ENCODE measurements at regions not wholly inside any gene's neighbourhood (a gene's known extent, or its start where the extent isn't known, plus 50 kb on each side); places are given as distances from the start of the nearest gene placed in this dataset.
A peak's percentile ranks its signal among the peaks of the same experiment; 100 is the strongest.

- peaks cover under 1 to 5% (median 4%) of the 10 kb centered on the region in 3 donors for H3K27me3 Mint-ChIP-seq (ENCODE audit: low read depth in 3 of 3)
- H3K27ac Mint-ChIP-seq = peak overlapping the region in 1 of 7 donors; percentile 59
- no peak for TF ChIP-seq CTCF (IDR thresholded peaks at IDR 0.05)
Observed at GRCh38 chr10:71902351-71902750, 51.3 kb upstream of the PSAP start.

More at GRCh38 chr10:71902351-71902750, 51.3 kb upstream of the PSAP start:
- Mint-ChIP-seq H3K9me3 (peaks cover 0 to 7% (median 2%) of the 10 kb centered on the region in 7 donors), H3K36me3 (peaks cover 0 to 3% of the 10 kb centered on the region in 2 donors), H3K4me3 (no peak overlapping the region), H3K4me1 (no peaks in the 10 kb centered on the region)
- H3K36me3 ChIP-seq (replicated peaks in 1 of 2; ENCODE audit: control insufficient read depth in 1 of 2, insufficient read depth in 2 of 2, low read length in 2 of 2) = no peaks in the 10 kb centered on the region
- H3K79me2 ChIP-seq (ENCODE audit: insufficient read depth, low read length) = no peaks in the 10 kb centered on the region
- H3K4me1 ChIP-seq (ENCODE audit: control insufficient read depth in 1 of 2, insufficient read depth in 2 of 2, low read length in 2 of 2) = no peaks in the 10 kb centered on the region
- no peaks in the 10 kb centered on the region for H3K9me3 ChIP-seq (replicated peaks in 1 of 2; ENCODE audit: control insufficient read depth in 1 of 2, insufficient read depth in 1 of 2, low read length in 2 of 2)
- H3K4me2 ChIP-seq (replicated peaks; ENCODE audit: extremely low read depth, low read length, poor library complexity, severe bottlenecking) = no peak overlapping the region
- H3K9ac ChIP-seq (ENCODE audit: insufficient read depth, low read length, poor library complexity, severe bottlenecking) = no peak overlapping the region
- WGBS (ENCODE audit: insufficient coverage) = 97% methylated on average over 6 of the region's 6 CpGs
- H3K27me3 ChIP-seq (ENCODE audit: control insufficient read depth in 2 of 2, insufficient read depth in 2 of 2, low read length in 2 of 2) = no peaks in the 10 kb centered on the region
- no peak overlapping the region for H3K4me3 ChIP-seq (replicated peaks in 1 of 3; ENCODE audit: low read depth in 2 of 3, low read length in 3 of 3)
- H3K27ac ChIP-seq (ENCODE audit: low read depth in 1 of 2, low read length in 2 of 2) = no peak overlapping the region
- intact Hi-C loops (cut with micrococcal nuclease) = loop anchor here in 1 of 2 donors (10.0 kb wide), 1 partner anchor 588 kb away; the partner anchor contains the start of gene SLC29A3
- H4K20me1 ChIP-seq (ENCODE audit: insufficient read depth, low read length) = no peaks in the 10 kb centered on the region
- no peak for DNase-seq
- H2AFZ ChIP-seq (ENCODE audit: insufficient read depth, low read depth, low read length, poor library complexity, severe bottlenecking) = no peak overlapping the region
